H1 (cell line): ENCODE measurements at regions not wholly inside any gene's neighbourhood (a gene's known extent, or its start where the extent isn't known, plus 50 kb on each side); places are given as distances from the start of the nearest gene placed in this dataset.

Experiments used
- CTCF ChIA-PET: fragments of 300-600 bp; sonication (Branson Sonifier 250); formaldehyde crosslinking; loops from one replicate; lab custom pipeline; 2021; ENCODE audit not compliant: partially characterized antibody; lab: Charles Lee
- POLR2A ChIA-PET: fragments of 300-600 bp; sonication (Branson Sonifier 250); formaldehyde crosslinking; loops from one replicate; lab custom pipeline; 2021; ENCODE audit warnings: inconsistent platforms; ENCODE audit not compliant: partially characterized antibody; lab: Charles Lee
- DNase-seq, 2 experiments: peaks; one replicate each; pipeline versions ENCODE4 v3.0.0 to v3.0.0-alpha.2; 2010 to 2022; ENCODE audit warnings: low spot score in 2 of 2, low read depth in 1 of 2, mixed read lengths in 1 of 2
- FAIRE-seq: peaks from 2 replicates; lab custom pipeline; 2011; peaks lifted over from hg19 to GRCh38; lab: Jason Lieb, UNC
- H2AFZ ChIP-seq: 2 replicates; pipeline ENCODE4 v1.8.1; 2012; ENCODE audit warnings: low read length, inconsistent platforms
- H2AK5ac ChIP-seq: 2 replicates; pipeline ENCODE4 v1.6.1; 2013; ENCODE audit warnings: low read depth, low read length
- H2BK120ac ChIP-seq: replicated peaks from 2 replicates; pipeline ENCODE3; 2013; ENCODE audit warnings: low read depth, low read length, inconsistent platforms
- H2BK12ac ChIP-seq: 2 replicates; pipeline ENCODE4 v1.6.1; 2013; ENCODE audit warnings: low read depth, low read length
- H2BK15ac ChIP-seq: 2 replicates; pipeline ENCODE4 v1.6.1; 2013; ENCODE audit warnings: low read length
- H2BK20ac ChIP-seq: 2 replicates; pipeline ENCODE4 v1.6.1; 2013; ENCODE audit warnings: low read length
- H2BK5ac ChIP-seq: 2 replicates; pipeline ENCODE4 v1.6.1; 2013; ENCODE audit warnings: low read depth, low read length
- H3K14ac ChIP-seq: 2 replicates; pipeline ENCODE4 v1.6.1; 2013; ENCODE audit warnings: inconsistent platforms; ENCODE audit not compliant: insufficient read length
- H3K18ac ChIP-seq: 2 replicates; pipeline ENCODE4 v1.6.1; 2013; ENCODE audit warnings: low read length; ENCODE audit errors: extremely low read depth
- H3K23ac ChIP-seq: 2 replicates; pipeline ENCODE4 v1.6.1; 2013; ENCODE audit warnings: inconsistent platforms; ENCODE audit not compliant: insufficient read length
- H3K23me2 ChIP-seq: 2 replicates; pipeline ENCODE4 v1.6.1; 2013; ENCODE audit warnings: low read depth, low read length
- H3K27ac ChIP-seq: 2 replicates; pipeline ENCODE4 v1.6.1; 2011; ENCODE audit warnings: low read depth, low read length, inconsistent platforms
- H3K27me3 ChIP-seq, 4 experiments: replicated peaks in 1 of 4; 1 replicate in 1 of 4; 2 replicates in 3 of 4; pipeline versions ENCODE4 v1.6.1 to v1.8.1; 2011 to 2013; ENCODE audit warnings: low read length in 3 of 4, mild to moderate bottlenecking in 3 of 4, inconsistent platforms in 2 of 4, mixed read lengths in 2 of 4, moderate library complexity in 1 of 4; ENCODE audit not compliant: control insufficient read depth in 3 of 4, insufficient read depth in 3 of 4; ENCODE audit errors: extremely low read depth in 1 of 4
- H3K36me3 ChIP-seq, 4 experiments: 2 replicates each; pipeline versions ENCODE4 v1.6.1 to v1.8.1; 2011 to 2013; ENCODE audit warnings: mild to moderate bottlenecking in 4 of 4, low read length in 3 of 4, moderate library complexity in 2 of 4, control low read depth in 1 of 4, inconsistent platforms in 1 of 4; ENCODE audit not compliant: insufficient read depth in 4 of 4, control insufficient read depth in 2 of 4
- H3K4ac ChIP-seq: replicated peaks from 2 replicates; pipeline ENCODE3; 2013; ENCODE audit warnings: low read length, low read depth, mixed read lengths, inconsistent platforms; ENCODE audit not compliant: insufficient read length
- H3K4me1 ChIP-seq, 4 experiments: replicated peaks in 1 of 4; 1 replicate in 1 of 4; 2 replicates in 3 of 4; pipeline versions ENCODE4 v1.6.1 to v1.8.1; 2011 to 2013; ENCODE audit warnings: low read length in 3 of 4, inconsistent platforms in 2 of 4, mixed read lengths in 1 of 4; ENCODE audit not compliant: insufficient read depth in 4 of 4, control insufficient read depth in 3 of 4
- H3K4me2 ChIP-seq, 2 experiments: 2 replicates each; pipeline versions ENCODE4 v1.6.1 to v1.8.1; 2011 to 2013; ENCODE audit warnings: low read depth in 2 of 2, low read length in 2 of 2, control low read depth in 1 of 2, inconsistent platforms in 1 of 2, mild to moderate bottlenecking in 1 of 2; ENCODE audit not compliant: insufficient read depth in 1 of 2
- H3K4me3 ChIP-seq, 4 experiments: fragments of 200-600, 300-600 bp in 1 of 4; sonication (generic), shearing (Covaris generic), sonication (Bioruptor Twin) in 1 of 4; 2 replicates each; pipeline versions ENCODE4 v1.5.1 to v1.8.1; 2011 to 2016; ENCODE audit warnings: low read length in 4 of 4, low read depth in 3 of 4, control low read depth in 2 of 4, inconsistent platforms in 2 of 4, mild to moderate bottlenecking in 2 of 4, mixed read lengths in 1 of 4, moderate library complexity in 1 of 4; ENCODE audit not compliant: insufficient read depth in 2 of 4; ENCODE audit errors: extremely low read depth in 1 of 4
- H3K56ac ChIP-seq: replicated peaks from 2 replicates; pipeline ENCODE3; 2013; ENCODE audit warnings: low read depth, mild to moderate bottlenecking, mixed read lengths, low read length, inconsistent platforms; ENCODE audit not compliant: insufficient read length
- H3K79me1 ChIP-seq: 2 replicates; pipeline ENCODE4 v1.6.1; 2013; ENCODE audit warnings: low read depth, low read length, control low read depth
- H3K79me2 ChIP-seq, 2 experiments: 2 replicates each; pipeline versions ENCODE4 v1.6.1 to v1.8.1; 2012 to 2013; ENCODE audit warnings: low read length in 2 of 2, mild to moderate bottlenecking in 2 of 2, inconsistent platforms in 1 of 2; ENCODE audit not compliant: insufficient read depth in 2 of 2, control insufficient read depth in 1 of 2
- H3K9ac ChIP-seq, 4 experiments: replicated peaks in 1 of 4; 1 replicate in 1 of 4; 2 replicates in 3 of 4; pipeline versions ENCODE4 v1.6.1 to v1.8.1; 2011 to 2013; ENCODE audit warnings: low read depth in 3 of 4, low read length in 3 of 4, control low read depth in 2 of 4, mild to moderate bottlenecking in 2 of 4, moderate library complexity in 2 of 4, inconsistent platforms in 1 of 4; ENCODE audit errors: extremely low read depth in 1 of 4
- H3K9me3 ChIP-seq, 2 experiments: 2 replicates each; pipeline versions ENCODE4 v1.6.1 to v1.8.1; 2012 to 2013; ENCODE audit warnings: mild to moderate bottlenecking in 2 of 2, moderate library complexity in 2 of 2, control low read depth in 1 of 2, inconsistent platforms in 1 of 2, low read depth in 1 of 2, low read length in 1 of 2, mixed read lengths in 1 of 2; ENCODE audit not compliant: insufficient read depth in 2 of 2
- H4K20me1 ChIP-seq, 2 experiments: replicated peaks in 1 of 2; 2 replicates each; pipeline versions ENCODE3 to v1.8.1; 2011 to 2013; ENCODE audit warnings: inconsistent platforms in 2 of 2, low read length in 2 of 2, mild to moderate bottlenecking in 1 of 2; ENCODE audit not compliant: insufficient read depth in 2 of 2, control insufficient read depth in 1 of 2
- H4K5ac ChIP-seq: 2 replicates; pipeline ENCODE4 v1.6.1; 2013; ENCODE audit warnings: low read length, low read depth, mixed read lengths, inconsistent platforms; ENCODE audit not compliant: insufficient read length
- H4K8ac ChIP-seq: 2 replicates; pipeline ENCODE4 v1.8.0; 2013; ENCODE audit warnings: mild to moderate bottlenecking, moderate library complexity, low read length, inconsistent platforms; ENCODE audit not compliant: insufficient read depth; ENCODE audit errors: extremely low read depth
- H4K91ac ChIP-seq: replicated peaks from 2 replicates; pipeline ENCODE3; 2013; ENCODE audit warnings: low read length, mixed read lengths, inconsistent platforms; ENCODE audit not compliant: insufficient read length
- CBX8 ChIP-seq: fragments of 300-800, 300-1000 bp; sonication (generic); IDR thresholded peaks from 2 replicates; pipeline ENCODE4 v1.7.1; 2016; ENCODE audit warnings: low read depth, low read length, borderline replicate concordance
- FOSL1 ChIP-seq: IDR thresholded peaks from 2 replicates; pipeline ENCODE4 v1.6.1; 2011; ENCODE audit warnings: mild to moderate bottlenecking, low read depth, low read length, moderate library complexity; ENCODE audit not compliant: insufficient read depth
- GABPA ChIP-seq: IDR thresholded peaks from 2 replicates; pipeline ENCODE4 v1.6.1; 2011; ENCODE audit warnings: mild to moderate bottlenecking, low read length, moderate library complexity, borderline replicate concordance; ENCODE audit not compliant: insufficient read depth
- NRF1 ChIP-seq: IDR thresholded peaks from 2 replicates; pipeline ENCODE4 v1.6.1; 2011; ENCODE audit warnings: mild to moderate bottlenecking, low read depth, low read length, improper control_type of control experiment
- SP2 ChIP-seq: IDR thresholded peaks from 2 replicates; pipeline ENCODE4 v1.6.1; 2012; ENCODE audit warnings: mild to moderate bottlenecking, low read length, inconsistent platforms
- WGBS, 2 experiments: shearing (Covaris generic) in 1 of 2; methylation state at CpG; one replicate each; pipeline versions ENCODE4 v1.1.6 to v1.1.7; 2013 to 2015; ENCODE audit warnings: low lambda C conversion rate in 2 of 2, mixed read lengths in 2 of 2, inconsistent platforms in 1 of 2, low coverage in 1 of 2, missing lambda C conversion rate in 1 of 2; ENCODE audit not compliant: insufficient replicate concordance in 2 of 2, insufficient coverage in 1 of 2, insufficient read length in 1 of 2; ENCODE audit errors: extremely low coverage in 1 of 2, missing lambda C conversion rate in 1 of 2; 5-methylcytosine and 5-hydroxymethylcytosine counted together

DNA sequence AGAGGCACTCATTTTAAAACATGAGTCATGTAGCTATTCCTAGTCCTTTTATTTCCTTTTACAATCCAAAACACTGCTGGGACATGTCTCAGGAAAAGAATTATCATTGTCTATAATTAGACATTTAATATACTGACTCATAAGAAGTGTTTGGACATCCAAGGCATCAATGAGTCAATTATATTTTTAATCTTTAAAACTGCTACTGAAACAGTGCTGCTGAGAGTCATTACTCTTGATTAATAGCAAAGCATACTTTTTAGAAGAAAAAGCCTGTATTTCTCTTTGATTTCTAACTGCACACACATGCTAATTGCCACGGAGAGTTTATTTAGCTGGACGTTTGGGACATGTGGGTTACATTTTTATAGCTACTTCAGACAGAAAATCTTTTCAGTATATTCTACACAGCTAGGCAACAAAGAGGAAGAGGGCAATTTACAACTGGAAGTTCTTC is 1249.0 kb upstream of the CDH18 start:
- H3K23me2 ChIP-seq: no peaks in the 10 kb centered on the region
- no peak overlapping the region for H3K14ac ChIP-seq
- H2BK12ac ChIP-seq: no peak overlapping the region
- FAIRE-seq: no peak
- no peak overlapping the region for H2BK15ac ChIP-seq
- no peak overlapping the region for H3K4me2 ChIP-seq
- H3K79me2 ChIP-seq: no peaks in the 10 kb centered on the region
- no peak overlapping the region for H4K8ac ChIP-seq
- H3K18ac ChIP-seq: no peak overlapping the region
- no peak overlapping the region for H3K27ac ChIP-seq
- POLR2A ChIA-PET: no interaction called here
- H3K79me1 ChIP-seq: no peaks in the 10 kb centered on the region
- no peaks in the 10 kb centered on the region for H3K9me3 ChIP-seq
- H3K23ac ChIP-seq: no peak overlapping the region
- no peak overlapping the region for H2BK120ac ChIP-seq
- no peak overlapping the region for H4K5ac ChIP-seq
- H2BK5ac ChIP-seq: no peak overlapping the region
- H3K36me3 ChIP-seq: no peaks in the 10 kb centered on the region
- no peak overlapping the region for H3K56ac ChIP-seq
- 85% methylated on average over 2 of the region's 2 CpGs; no CpG with 5 or more reads in 1 of the 2 experiments for WGBS, 2 experiments
- no peaks in the 10 kb centered on the region for H4K20me1 ChIP-seq
- H2BK20ac ChIP-seq: no peak overlapping the region
- no peak for DNase-seq
- TF ChIP-seq GABPA (no peak), SP2 (no peak), NRF1 (no peak), CBX8 (no peak), FOSL1 (no peak)
- H2AFZ ChIP-seq: no peak overlapping the region
- H3K9ac ChIP-seq: no peak overlapping the region
- CTCF ChIA-PET: interaction anchor here (1.0 kb wide), 1 partner anchor 28 kb away, joined by 3 read pairs; no protein-coding TSS in a partner anchor
- H4K91ac ChIP-seq: no peak overlapping the region
- no peak overlapping the region for H2AK5ac ChIP-seq
- no peaks in the 10 kb centered on the region for H3K27me3 ChIP-seq
- H3K4me3 ChIP-seq: no peak overlapping the region
- H3K4ac ChIP-seq: no peak overlapping the region
- H3K4me1 ChIP-seq: no peaks in the 10 kb centered on the region
